Pancreas (tissue), 10 donors: ENCODE measurements at regions not wholly inside any gene's neighbourhood (a gene's known extent, or its start where the extent isn't known, plus 50 kb on each side); places are given as distances from the start of the nearest gene placed in this dataset.

Experiments
- ATAC-seq, 4 donors: fragments of 200-7000 bp; cut with Tn5 transposase; one replicate each; pipeline versions ENCODE4 v1.8.0 to v1.9.1; 2020; ENCODE audit warnings: mild to moderate bottlenecking in 4 of 4, moderate library complexity in 4 of 4
- DNase-seq, 6 donors: peaks; one replicate each; pipeline ENCODE4 v3.0.0-alpha.2; 2020
- FAIRE-seq: peaks from 2 replicates; lab custom pipeline; 2012; peaks lifted over from hg19 to GRCh38; lab: Jason Lieb, UNC
- H3K27ac ChIP-seq, 4 donors: fragments of 200-600 bp; sonication (generic); 1 replicate in 3 of 4; 2 replicates in 1 of 4; pipeline versions ENCODE4 v1.5.0 to v1.8.0; 2020
- H3K27me3 ChIP-seq, 4 donors: fragments of 200-600 bp; one replicate each; pipeline ENCODE4 v1.8.0; 2021
- H3K36me3 ChIP-seq, 3 donors: fragments of 200-600 bp; sonication (generic) in 1 of 3; one replicate each; pipeline versions ENCODE4 v1.5.0 to v1.8.0; 2020 to 2021
- H3K4me1 ChIP-seq, 3 donors: fragments of 200-600 bp; one replicate each; pipeline ENCODE4 v1.8.0; 2021
- H3K4me3 ChIP-seq, 4 donors: fragments of 200-600 bp; sonication (generic) in 2 of 4; one replicate each; pipeline versions ENCODE4 v1.5.0 to v1.8.0; 2020 to 2021
- H3K9me3 ChIP-seq, 4 donors: fragments of 200-600 bp; one replicate each; pipeline ENCODE4 v1.8.0; 2021
- WGBS, 2 donors: extraction: QIAGEN DNeasy Blood & Tissue Kit; methylation state at CpG; one replicate each; pipeline ENCODE4 v1.1.7; 2013; 5-methylcytosine and 5-hydroxymethylcytosine counted together
- intact Hi-C, 3 donors: fragments of 100-400 bp; cut with DNase I; formaldehyde crosslinking; loops; one replicate each; pipeline versions ENCODE4 v1.11.1 to v1.14.2; 2022
- TF ChIP-seq, protein P1 (sequence below), 4 donors: fragments of 200-600 bp; sonication (generic) in 3 of 4; IDR thresholded peaks; one replicate each; pipeline versions ENCODE4 v1.5.0 to v1.8.0; 2021; ENCODE audit warnings: antibody characterized with exemption in 4 of 4
- donor health status: healthy with polysubstance abuse.
- donor health status: DM: no; HTN: no; CAD: no; lungs with moderate emphysema.
- donor health status: DM: no; HTN: no; CAD: no.
- donor health status: control.
- donor health status: control.
- donor health status: Bipolar disorder and iron deficiency.
- donor health status: DM: yes; HTN: yes; CAD: no.
- donor health status: DM: no; HTN: no; CAD: no.
- donor health status: DM: no; HTN: no; CAD: no.
- donor health status: DM: yes; HTN: yes; CAD: no.

DNA sequence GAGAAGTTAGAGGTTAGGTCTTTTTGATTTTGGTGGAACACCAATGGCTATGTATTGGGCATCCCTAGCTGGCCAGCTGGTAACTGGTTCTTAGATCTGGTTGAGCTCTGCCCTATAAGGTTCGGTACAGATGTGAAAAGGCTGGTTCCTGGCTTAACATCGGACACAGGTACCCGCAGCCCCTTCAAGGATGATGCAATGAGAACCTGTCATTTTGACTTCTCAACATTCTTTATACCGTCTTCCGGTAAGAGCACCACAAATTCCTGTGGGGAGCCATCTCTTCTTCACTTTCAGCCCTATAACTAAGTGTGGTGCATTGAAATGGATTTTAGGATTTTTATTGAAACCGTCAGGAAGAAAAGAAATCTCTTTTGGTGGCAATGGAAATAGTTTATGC is 222.8 kb downstream of the ADAMTS9 start:
- Histone ChIP-seq H3K27me3 (no peaks in the 10 kb centered on the region), H3K27ac (no peak overlapping the region), H3K36me3 (no peaks in the 10 kb centered on the region), H3K9me3 (no peaks in the 10 kb centered on the region), H3K4me1 (no peaks in the 10 kb centered on the region), H3K4me3 (no peak overlapping the region)
- no peak for FAIRE-seq
- intact Hi-C loops, result no loop called here
- TF ChIP-seq, protein P1, sequence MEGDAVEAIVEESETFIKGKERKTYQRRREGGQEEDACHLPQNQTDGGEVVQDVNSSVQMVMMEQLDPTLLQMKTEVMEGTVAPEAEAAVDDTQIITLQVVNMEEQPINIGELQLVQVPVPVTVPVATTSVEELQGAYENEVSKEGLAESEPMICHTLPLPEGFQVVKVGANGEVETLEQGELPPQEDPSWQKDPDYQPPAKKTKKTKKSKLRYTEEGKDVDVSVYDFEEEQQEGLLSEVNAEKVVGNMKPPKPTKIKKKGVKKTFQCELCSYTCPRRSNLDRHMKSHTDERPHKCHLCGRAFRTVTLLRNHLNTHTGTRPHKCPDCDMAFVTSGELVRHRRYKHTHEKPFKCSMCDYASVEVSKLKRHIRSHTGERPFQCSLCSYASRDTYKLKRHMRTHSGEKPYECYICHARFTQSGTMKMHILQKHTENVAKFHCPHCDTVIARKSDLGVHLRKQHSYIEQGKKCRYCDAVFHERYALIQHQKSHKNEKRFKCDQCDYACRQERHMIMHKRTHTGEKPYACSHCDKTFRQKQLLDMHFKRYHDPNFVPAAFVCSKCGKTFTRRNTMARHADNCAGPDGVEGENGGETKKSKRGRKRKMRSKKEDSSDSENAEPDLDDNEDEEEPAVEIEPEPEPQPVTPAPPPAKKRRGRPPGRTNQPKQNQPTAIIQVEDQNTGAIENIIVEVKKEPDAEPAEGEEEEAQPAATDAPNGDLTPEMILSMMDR (IDR thresholded peaks at IDR 0.05), result no peak
- no peak for DNase-seq
- WGBS, 2 donors, result 69 to 81% methylated on average over 6 of the region's 6 CpGs
- no peak for ATAC-seq

DNA sequence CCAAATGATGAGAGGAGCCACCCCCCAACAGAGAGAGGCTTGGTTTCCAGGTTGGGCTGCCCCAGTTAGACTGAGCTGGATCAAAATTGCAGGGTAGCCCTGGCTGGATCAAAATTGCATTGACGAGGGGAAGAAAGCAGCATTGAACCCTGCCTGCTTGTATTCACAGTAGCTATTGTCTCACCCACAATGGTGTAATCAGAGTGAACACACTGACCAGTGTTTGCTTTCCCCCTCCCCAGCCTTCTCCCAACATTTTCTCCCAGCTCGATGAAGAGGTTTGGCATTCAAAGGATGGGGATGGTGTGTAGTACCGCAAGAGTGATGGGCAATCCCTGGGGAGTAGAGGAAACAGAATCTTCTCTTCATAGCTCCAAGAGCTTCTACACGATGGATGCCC is 223.8 kb downstream of the ADAMTS9 start:
- no peak for FAIRE-seq
- no peaks in the 10 kb centered on the region for H3K27me3 ChIP-seq
- intact Hi-C loops, result no loop called here

DNA sequence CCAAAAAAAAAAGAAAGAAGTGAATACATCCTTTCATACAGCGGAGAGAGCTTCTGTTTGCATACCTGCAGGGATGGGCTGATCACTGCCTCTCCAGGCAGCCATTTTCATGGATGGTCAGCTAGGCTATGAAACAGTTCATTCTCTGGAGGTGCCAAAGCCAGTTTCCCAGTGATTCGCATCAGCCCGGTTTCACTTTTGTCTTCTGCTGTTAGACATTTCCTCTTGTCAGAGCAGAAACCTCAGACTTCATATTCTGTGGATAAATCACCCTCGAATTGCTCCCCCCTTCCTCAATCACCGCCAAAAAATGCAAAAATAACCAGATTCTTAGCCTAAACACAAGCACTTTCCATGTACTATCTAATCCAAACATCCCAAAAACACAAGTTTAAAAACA is 225.6 kb downstream of the ADAMTS9 start:
- TF ChIP-seq, protein P1 (IDR thresholded peaks at IDR 0.05), result no peak
- WGBS, 2 donors, result 66 to 81% methylated on average over 5 of the region's 5 CpGs
- Histone ChIP-seq H3K36me3 (no peaks in the 10 kb centered on the region), H3K27ac (no peak overlapping the region), H3K9me3 (no peaks in the 10 kb centered on the region), H3K4me3 (no peak overlapping the region), H3K27me3 (no peaks in the 10 kb centered on the region), H3K4me1 (no peaks in the 10 kb centered on the region)
- intact Hi-C loops, result no loop called here
- no peak for ATAC-seq
- FAIRE-seq, result no peak
- no peak for DNase-seq

More for the DNA sequence above, 223.8 kb downstream of the ADAMTS9 start:
- no peak for DNase-seq
- TF ChIP-seq, protein P1 (IDR thresholded peaks at IDR 0.05), result no peak
- WGBS, 2 donors, result 54 to 64% methylated on average over 4 of the region's 4 CpGs
- no peak overlapping the region for H3K27ac ChIP-seq
- no peaks in the 10 kb centered on the region for H3K4me1 ChIP-seq
- no peak for ATAC-seq
- no peaks in the 10 kb centered on the region for H3K36me3 ChIP-seq
- no peak overlapping the region for H3K4me3 ChIP-seq
- H3K9me3 ChIP-seq, result no peaks in the 10 kb centered on the region

DNA sequence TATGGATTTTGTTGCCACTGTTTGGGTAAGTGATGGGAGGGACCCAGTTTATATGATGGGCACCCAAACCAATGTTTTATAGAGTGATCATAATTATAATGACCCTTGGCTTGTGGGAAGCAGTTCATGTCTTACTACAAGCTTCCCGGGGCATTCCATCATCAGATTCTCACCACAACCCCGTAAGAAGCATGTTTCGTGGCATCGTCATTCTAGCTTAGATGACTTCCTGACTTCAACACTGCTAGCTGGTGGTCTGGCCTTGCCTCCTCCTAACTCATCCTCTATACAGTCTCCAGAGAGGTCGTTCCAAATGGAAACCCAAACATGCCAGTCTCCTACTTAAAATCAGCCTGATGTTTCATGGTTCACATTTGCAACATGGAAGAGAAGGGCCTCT is 226.9 kb downstream of the ADAMTS9 start:
- H3K9me3 ChIP-seq, result no peaks in the 10 kb centered on the region
- TF ChIP-seq, protein P1 (IDR thresholded peaks at IDR 0.05), result no peak
- intact Hi-C loops, result no loop called here
- H3K4me1 ChIP-seq, result no peaks in the 10 kb centered on the region
- DNase-seq (no peak), ATAC-seq (no peak), FAIRE-seq (no peak)
- WGBS, 2 donors, result 85 to 87% methylated on average over 5 of the region's 5 CpGs
- H3K27me3 ChIP-seq, result no peaks in the 10 kb centered on the region
- no peaks in the 10 kb centered on the region for H3K36me3 ChIP-seq
- no peak overlapping the region for H3K4me3 ChIP-seq
- no peak overlapping the region for H3K27ac ChIP-seq

DNA sequence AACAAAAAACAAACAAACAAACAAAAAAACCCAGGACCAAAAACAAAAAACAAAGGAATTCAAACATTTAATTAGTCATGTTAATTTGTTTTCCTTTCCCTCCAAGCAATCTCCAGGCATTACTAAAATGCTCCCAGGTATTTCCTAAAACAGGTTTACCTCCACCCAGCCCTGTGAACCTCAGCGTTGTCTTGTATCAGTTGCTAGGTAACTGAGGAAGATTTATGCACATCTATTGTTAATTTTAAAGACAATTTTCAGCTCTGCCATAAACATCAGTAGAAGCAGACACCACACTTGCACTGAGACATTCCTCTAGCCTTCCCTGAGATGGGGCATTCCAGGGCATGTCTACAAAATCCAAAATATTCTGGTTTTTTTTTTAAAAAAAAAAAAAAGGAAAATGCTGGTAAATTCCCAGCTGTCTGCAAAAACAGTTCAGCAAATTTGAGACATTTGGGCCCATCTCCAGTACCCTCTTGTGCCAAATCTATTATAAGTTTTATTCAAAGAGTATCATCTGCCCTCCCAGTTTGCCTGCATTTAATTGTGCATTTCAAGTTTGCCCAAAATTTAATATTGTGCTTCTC is 227.6 kb downstream of the ADAMTS9 start:
- intact Hi-C loops, result no loop called here
- no peak overlapping the region for H3K4me3 ChIP-seq
- TF ChIP-seq, protein P1 (IDR thresholded peaks at IDR 0.05), result no peak
- DNase-seq, result no peak
- no peaks in the 10 kb centered on the region for H3K4me1 ChIP-seq
- no peaks in the 10 kb centered on the region for H3K9me3 ChIP-seq
- H3K36me3 ChIP-seq, result no peaks in the 10 kb centered on the region
- H3K27me3 ChIP-seq, result no peaks in the 10 kb centered on the region
- FAIRE-seq, result no peak
- H3K27ac ChIP-seq, result no peak overlapping the region
- no peak for ATAC-seq
- WGBS, 2 donors, result 67 to 78% methylated on average over 1 of the region's 1 CpG
